ENCODE measurements at regions not wholly inside any gene's neighbourhood (a gene's known extent, or its start where the extent isn't known, plus 50 kb on each side); places are given as distances from the start of the nearest gene placed in this dataset.
"Not testable (repeated sequence)": the region's sequence is repeated elsewhere in the genome, so short reads cannot be mapped to it uniquely, and the experiment has no call there.

GRCh38 chr12:112712751-112713150 is 78.8 kb upstream of the RPH3A start:
- not testable (repeated sequence) for DNase-seq

- no peak for DNase-seq
These were observed 78.1 kb upstream of the RPH3A start for GRCh38 chr12:112713471-112713870.

GRCh38 chr12:112714166-112714710 is 77.3 kb upstream of the RPH3A start:
- DNase-seq: no peak

- peak; percentile 17 for DNase-seq
These were observed 75.2 kb upstream of the RPH3A start for GRCh38 chr12:112716099-112717093.

GRCh38 chr12:112728864-112729263 is 62.7 kb upstream of the RPH3A start:
- DNase-seq: no peak

- DNase-seq: no peak
These were observed 56.5 kb upstream of the RPH3A start for GRCh38 chr12:112734859-112735695.

GRCh38 chr12:112738531-112738930 is 53.0 kb upstream of the RPH3A start:
- DNase-seq: no peak

- DNase-seq: no peak
These were observed 51.1 kb upstream of the RPH3A start for GRCh38 chr12:112740387-112740934.

GRCh38 chr12:112741106-112741505 is 50.4 kb upstream of the RPH3A start:
- DNase-seq: no peak
